ENCODE measurements at regions not wholly inside any gene's neighbourhood (a gene's known extent, or its start where the extent isn't known, plus 50 kb on each side); places are given as distances from the start of the nearest gene placed in this dataset.

DNA sequence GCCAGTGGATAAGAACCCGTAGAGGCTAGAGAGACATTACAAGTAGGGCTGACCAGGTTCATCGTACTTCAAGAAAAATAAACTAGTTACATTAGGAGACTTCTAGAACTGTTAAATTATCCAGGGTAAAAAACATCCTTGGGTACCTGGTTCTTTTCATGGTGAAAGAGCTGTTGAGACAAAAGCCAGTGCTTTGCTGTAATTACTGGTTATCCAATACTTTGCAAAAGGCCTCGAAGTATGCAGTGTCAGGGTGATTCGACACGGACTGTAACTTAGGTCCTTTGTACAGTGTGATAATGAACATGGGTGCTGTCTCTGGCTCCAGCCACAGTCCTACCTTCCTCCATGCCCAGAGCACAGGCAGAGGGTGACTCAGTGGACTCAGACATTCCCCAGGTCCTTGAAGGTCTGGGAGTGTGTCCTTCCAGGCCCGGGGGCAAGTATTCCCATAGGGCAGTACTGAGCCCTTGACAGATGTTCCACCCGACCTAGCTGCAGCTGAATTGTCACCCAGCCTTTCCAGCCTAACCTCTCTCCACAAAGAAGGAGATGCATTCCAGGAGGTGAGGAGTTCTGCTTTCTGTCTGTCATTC, 123.6 kb upstream of the TMEM72 start:
- no peak for DNase-seq

DNA sequence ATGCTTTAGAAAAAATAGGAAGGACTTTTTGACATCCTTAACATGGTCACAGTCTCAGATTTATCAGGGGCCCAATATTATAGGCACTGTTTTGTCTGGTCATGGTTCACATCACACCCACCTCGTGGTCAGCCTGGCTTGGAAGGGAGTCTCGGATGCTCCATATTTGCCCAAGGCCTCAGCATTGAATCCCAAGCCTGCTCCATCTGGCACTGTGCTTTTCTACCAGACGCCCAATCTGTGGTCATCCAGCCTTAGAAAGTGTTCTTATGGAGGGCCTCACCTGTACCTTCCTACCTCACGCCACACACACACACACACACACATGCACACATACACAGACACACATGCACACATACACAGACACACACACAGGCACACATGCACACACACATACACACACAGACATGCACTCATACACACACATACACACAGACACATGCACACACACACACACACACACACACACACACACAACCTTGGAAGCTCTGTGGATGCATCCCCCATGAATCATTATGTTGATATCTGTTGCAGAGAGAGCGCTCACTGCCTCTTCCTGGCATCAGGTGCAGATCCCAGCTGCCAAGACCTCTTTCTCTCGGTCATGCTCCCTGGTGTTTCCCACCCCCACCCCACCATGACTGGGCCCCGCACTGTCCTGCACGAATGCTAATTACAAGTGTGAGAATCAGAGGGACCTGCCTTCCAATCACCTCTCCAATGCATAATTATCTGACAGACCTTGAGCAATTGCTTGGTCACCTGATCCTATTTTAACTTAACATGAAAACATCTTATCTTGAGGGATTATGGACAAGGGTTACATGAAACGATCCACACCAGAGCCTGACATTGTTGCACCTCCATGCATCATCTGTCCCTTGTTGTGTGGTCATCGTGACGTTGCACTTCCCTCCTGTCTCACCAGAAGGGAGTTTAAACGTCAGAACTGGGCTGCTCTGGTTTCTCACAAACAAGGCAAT, 122.7 kb upstream of the TMEM72 start:
- DNase-seq = no peak

DNA sequence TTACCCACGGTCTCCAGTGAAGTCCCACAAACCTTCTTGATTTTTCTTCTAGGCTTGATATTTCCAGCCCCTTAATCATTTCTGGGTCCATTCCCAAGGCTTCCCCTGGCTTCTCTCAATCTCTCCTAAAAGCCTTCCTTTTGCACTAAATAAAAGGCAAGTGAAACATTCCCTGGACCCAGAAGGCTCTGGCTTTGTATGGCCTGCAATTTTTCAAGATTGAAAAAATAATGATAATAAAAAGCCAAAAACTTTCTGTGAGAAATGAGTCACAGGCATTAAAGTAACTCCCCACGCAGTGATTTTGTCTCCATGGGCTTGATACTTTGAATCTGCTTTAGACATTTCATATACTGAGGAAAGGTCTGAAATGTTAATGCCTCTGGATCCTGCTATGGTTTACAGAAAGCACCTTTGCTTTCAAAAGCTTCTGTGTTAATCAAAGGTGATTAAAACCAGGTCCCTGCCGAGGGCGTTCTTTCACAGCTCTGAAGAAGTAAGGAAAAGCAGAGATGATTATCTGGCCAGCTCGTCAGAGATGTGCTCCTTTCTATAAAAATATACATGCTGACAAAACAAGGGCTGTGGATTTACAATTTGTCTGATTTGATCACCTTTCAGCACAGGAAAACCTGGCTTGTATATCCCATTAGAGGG, 118.9 kb upstream of the TMEM72 start:
- no peak for DNase-seq

DNA sequence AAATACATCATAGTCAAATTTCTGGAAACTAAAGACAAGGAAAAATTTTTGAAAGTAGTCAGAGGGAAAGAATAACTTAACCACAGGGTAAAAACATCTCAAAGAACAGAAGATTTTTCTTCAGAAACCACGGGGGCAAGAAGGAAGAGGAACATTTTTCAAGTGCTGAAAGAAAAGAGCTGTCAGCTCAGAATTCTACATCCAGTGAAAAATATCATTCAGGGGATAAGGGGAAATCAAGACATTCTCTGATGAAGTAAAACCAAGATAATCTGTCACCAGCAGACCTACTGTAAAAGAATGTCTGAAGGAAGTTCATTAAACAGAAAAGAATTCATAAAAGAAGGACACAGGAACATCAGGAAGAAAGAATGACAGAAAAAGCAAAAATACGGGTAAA, 111.2 kb upstream of the TMEM72 start:
- no peak for DNase-seq

DNA sequence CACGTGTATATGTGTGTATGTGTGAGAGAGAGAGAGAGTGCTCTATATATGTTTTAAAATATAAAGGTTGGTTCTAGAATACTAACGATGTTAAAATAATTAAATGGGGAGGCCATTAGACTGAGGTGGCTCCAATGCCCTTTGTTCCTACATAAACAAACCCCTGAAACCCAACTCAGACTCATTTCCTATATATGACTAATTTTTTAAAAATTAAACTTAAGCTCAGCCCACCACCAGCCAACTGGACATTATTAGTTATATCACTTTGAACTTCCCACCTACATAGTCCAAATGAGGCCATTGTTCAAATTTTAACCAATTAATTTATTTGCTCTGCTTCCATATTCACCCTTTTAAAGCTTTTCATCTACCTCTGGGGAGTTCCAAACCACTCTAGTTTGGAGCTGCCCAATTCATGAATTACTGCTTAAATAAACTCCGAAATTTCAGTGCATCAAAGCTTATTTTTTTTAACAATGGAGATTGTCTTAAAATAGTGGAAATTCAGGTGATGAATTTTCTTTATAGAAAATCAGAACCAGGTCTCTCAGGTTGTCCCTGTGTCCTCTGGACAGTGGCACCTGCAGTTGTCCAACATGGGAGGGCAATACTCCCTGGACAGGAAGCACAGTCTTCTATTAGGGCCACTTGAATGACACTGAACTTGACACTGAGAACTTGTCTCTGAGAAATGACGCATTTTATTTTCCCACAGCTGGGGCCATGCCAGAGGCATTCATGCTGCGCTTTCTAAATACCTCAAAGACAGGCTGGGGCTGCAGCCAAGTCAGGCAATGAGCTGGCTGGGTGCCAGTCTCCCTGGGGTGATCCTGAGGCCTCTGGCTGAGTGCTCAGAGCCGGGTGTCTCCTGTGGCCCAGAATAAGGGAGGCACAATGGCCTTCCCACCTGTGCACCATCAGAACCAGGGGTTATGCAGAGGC, 109.5 kb upstream of the TMEM72 start:
- DNase-seq = no peak

DNA sequence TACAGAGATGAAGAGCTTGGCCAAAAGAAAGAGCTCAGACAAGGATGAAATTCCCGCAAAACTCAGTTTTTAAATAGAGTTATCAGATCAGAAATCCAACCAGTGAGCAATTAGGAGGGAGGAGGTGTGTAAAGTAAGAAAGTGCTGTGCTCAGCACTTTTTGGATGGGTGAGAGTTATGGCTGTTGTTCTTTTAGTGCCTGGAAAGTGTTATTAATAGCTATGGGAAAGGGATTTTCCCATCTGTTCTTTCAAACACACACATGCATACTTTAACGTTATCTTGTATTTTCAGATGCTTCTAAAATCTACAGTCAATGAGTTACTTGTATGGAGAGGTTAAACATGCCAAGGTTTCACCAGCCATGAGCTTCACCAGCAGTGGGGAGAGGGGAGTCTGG, 107.3 kb upstream of the TMEM72 start:
- no peak for DNase-seq

DNA sequence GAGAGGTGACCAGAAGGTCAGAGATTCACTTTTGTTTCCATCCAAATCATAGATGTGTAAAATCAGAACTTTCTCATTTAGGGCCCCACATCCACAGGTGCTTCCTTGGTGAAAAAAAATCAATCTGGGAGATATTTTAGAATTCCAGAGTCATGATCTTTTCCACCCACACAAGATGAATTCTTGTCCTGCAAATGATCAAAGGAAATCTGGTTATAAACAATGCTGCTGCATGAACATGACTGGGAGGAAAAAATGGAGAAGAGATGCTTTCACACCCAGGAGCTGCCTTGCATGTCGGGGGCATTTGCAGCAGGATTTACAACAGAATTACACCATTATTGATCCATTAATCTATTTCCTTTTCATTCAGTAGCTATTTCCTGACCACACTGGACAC, 106.5 kb upstream of the TMEM72 start:
- DNase-seq = no peak

DNA sequence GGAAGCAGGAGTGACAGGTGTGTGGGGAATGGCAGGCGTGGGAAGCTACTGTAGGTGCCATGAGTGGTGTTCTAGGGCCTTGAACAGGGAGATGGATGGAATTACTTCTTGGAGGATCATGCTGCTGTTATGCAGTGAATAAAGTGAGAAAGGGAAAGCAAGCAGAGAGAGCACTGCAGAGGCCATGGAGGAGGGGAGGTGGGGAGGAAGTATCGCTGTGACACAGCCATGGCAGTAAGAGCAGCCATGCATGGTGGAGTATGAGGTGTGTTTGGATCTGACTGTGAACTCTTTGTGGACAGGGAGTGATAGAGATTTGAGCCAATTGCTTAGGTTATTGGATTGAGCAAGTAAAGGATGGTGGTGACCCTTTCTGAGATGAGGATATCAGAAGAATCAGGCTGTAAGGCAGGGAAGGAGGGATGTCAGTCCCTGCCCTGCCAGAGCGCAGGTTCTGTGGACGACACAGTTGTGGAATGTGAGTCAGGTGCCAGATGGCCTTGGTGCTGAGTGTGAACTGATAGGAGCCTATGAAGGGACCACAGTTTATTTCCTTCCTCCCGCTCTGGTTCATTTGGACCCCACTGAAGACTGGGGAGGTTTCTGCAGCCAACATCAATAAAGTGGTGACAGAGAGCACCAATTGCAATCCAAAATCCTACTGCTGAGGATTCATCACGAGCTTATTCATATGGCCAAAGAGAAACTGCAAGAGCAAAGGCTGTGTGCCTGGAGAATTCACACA, 105.5 kb upstream of the TMEM72 start:
- no peak for DNase-seq

DNA sequence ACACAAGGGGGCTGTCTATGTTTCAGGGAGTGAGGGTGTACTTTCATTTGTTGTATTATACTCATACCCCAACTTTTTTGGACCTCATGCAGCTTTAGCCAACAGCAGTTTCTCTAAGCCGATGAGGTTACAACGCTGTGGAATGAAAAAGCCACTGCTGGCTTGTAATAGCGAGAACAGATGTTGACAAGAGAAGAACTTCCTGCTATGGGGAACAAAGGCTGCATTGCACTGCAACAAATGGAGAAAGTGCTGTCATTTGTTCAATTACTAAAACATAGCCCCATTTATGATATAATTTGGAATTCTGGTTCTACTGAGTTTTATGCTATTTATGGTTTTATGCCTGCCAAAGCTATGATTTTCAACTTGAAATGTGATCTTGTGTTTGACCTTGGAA, 104.2 kb upstream of the TMEM72 start:
- DNase-seq = no peak

DNA sequence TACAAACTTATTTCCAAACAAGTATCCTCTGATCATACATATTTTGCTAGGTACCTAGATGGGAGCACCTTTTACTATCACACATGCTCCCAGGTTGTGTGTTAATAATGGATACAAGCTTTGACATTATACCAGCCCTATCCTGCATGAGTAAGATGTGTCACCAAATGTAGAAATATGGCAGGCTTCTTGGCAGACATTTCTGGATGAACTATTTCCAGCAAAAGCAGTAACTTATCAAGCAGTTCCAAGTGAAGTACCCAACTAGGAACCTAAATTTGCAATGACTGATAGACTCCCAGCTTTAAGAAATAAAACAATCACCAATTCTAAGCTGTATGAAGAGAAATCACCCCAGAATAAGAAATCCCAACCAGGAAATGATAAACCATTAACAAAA, 103.7 kb upstream of the TMEM72 start:
- no peak for DNase-seq

DNA sequence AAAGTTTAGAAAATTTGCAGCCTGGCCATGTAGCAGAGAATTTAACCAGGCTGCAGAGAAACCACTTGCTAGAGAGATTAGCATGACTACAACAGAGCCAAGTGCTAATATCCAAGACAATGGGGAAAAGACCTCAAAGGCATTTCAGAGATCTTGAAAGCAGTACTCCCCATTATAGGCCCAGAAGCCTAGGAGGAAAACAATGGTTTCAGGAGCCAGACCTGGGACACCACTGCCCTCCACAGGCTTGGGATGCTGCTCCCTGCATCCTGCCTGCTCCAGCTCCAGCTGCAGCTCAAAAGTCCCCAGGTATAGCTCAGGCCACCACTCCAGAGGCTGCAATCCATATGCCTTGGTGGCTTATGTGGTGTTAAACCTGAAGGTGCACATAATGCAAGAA, 101.5 kb upstream of the TMEM72 start:
- no peak for DNase-seq

DNA sequence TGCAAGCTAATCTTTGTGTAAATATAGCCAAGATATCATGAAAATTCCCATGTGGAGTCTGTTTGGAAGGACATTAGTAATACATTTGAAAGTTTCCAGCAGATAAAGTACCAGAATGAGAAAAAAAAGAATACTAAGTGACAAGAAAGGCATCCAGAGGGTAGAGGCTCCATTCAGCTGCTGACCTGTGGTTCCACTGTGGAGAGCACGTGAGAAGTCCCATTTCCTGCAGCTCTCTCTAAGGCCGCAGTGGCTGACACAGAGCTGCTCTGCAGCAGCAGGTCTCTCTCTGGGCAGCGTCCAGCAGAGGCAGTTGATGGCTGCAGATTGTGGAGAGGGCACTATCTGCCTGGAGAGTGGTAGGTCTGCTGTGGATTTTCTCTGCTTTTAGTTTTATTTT, 100.1 kb upstream of the TMEM72 start:
- DNase-seq = no peak

DNA sequence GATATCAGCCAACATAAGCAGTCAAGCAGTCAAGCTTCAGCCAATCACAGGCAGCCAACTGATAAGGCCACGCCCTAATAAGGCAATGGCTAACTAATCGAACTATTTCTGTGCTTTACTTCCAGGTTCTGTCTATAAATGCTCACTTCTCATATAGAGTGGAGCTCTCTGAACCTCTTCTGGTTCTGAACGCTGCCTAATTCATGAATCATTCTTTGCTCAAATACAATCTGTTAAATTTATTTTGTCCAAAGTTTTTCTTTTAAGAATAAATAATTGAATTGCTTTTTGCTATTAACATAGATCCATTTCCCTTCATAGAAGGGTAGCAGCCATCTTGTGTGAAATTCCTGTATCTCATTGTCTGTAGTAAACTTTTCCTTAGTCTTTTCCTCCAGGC, 97.9 kb upstream of the TMEM72 start:
- no peak for DNase-seq

DNA sequence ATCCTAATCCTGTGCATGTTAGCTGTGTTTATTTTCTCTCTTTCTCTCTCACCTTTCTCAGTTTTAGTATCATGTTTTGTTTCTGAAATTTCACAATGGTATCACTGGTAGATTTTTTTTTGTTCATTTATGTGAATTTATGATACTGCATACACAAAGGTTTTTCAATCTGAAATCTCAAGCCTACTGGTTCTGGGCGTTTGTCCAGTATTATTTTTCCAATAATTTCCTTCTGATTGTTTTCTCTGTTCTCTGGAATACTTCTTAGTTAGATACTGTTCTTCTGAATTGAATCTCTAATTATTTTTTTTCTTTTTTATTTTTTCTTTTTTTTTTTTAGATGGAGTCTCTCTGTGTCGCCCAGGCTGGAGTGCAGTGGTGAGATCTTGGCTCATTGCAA, 96.2 kb upstream of the TMEM72 start:
- DNase-seq = no peak

DNA sequence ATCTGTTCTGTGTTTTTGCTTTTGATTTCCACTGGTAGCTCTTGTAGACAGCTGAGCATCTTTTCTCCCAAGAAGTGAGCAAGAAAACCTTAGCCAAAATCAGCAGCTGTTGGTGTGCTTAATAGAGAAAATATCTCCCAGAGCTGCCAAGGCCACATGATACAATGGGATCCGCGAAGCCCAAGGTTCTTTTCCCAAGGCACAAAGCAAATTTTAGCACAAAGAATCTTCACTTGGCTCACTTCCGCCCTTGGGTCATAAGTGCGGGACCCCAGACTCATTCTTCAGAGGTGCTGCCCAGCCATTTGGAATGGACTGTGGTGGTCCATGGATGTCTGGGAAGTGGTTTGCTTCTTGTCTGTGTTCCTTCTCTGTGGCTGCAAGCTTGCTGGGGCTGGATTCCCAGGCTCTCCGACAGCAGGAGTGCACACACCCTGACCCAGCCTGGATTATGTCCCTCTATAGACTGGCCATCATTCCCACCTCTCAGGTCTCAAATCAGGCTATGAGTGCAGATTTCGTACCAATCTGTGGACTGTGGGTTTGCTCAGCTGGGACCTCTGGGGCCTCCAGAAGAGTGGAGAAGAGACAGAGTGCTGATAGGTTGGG, 93.0 kb upstream of the TMEM72 start:
- no peak for DNase-seq

DNA sequence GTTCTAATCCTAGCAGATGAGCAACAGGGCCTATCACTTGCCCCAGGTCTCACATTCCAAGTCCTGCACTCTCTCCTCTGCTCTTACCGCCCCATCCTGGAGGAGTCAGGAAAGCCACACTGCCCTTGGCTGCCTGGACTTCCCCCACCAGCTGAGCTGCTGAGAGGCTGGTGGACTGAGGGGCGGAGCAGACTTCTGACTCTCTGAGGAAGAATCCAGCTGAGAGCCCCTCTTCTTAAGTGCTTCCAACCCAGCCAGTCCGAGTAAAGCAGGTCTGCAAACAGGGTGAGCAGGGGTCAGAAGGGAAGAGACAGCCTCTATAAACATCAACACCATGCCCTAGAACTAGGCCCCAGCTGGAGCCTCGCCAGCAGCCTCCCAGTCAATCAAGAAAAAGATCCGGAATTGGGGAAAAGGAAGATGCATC, 92.4 kb upstream of the TMEM72 start:
- no peak for DNase-seq

DNA sequence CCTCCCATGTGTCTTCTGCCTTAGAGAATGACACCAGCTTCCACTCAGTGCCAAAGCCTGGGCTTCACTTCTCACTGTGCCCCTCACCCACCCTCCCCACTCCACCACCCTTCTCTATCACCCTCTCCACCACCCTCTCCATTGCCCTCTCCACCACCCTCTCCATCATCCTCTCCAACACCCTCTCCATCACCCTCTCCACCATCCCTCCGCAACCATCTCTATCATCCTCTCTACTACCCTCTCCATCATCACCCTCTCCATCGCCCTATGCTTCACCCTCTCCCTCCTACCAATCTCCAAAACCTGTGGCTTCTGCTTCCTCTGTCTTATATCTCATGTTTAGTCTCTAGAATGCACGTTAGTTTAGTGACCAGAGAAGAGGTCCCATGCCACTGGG, 91.0 kb upstream of the TMEM72 start:
- DNase-seq = no peak

DNA sequence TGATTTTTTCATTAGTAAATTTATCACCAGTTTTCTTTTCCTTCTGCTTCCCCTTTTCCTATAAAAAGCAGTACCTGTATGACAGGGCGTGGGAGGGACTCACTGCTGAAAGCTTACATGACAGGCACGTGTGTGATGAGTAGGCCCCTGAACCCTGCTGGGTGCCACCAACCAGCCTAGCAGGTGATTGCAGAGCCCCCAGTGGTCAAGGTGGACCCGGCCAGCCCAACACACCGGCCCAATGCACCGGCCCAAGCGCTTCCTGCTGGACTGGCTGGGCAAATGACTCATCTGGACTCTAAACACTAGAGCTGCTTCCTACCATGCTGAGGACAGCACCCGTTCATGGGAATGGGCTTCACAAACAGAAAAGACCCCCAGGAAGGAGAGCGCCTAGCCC, 89.8 kb upstream of the TMEM72 start:
- no peak for DNase-seq

DNA sequence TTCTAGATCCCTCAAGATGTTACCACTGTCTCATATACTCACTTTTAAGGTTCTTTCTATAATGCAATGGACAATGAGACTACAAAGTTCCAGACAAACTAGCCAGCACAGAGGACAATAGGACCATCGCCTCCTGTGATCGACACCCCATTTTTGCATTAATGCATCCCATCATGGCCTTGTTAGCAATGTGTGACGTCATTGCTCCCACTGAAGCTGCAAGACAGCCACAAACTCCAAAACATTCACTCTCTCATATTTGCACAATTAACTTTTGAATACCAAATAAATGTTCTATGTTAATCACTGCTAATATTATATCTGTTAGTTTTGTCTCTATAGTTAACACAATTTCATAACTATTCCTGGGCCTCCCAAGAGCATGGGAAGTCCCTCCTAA, 88.8 kb upstream of the TMEM72 start:
- no peak for DNase-seq

DNA sequence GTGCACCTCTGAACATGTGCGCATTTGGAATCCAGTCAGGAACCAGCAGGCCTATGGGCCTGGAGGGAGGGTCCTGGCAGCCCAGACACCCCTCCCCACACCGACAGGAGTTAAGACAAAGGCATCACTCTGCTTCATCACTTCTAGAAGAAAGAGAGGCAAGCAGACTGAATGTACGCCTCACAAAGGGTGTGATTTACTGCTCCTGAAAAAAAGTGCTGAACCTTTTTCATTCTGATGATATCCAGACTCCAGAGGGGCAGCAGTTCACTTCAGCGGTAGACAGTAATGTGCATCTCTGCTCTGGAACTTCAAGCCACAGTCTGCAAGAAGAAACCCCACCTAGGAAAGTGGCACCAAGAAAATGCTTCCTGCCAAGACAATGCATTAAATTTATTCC, 88.2 kb upstream of the TMEM72 start:
- DNase-seq = no peak

DNA sequence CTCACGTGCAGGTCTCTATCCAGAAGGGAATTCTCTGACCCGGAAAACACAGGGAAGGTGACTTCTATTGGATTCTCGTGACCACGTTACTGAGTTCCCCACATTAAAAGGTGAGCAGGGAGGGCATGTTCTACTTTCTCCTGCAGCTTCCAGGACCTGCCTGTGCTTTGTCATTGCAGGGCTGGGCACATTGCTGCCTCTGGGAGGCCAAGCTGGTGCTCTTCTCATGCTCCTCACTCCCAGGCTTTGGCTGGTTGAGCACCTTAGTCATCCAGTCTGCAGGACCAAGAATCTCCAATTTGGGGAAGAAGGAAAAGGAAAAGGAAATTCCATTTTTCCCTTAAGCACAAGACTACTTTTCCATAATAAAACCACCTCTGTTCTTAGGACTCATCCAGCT, 86.5 kb upstream of the TMEM72 start:
- DNase-seq = no peak

All from stimulated activated CD8-positive, alpha-beta memory T cell treated with anti-CD3 and anti-CD28 coated beads, Interleukin-4, amount 100 ng/mL, for 48 hours (primary cell).